MCF 10A (cell line): ENCODE measurements at regions not wholly inside any gene's neighbourhood (a gene's known extent, or its start where the extent isn't known, plus 50 kb on each side); places are given as distances from the start of the nearest gene placed in this dataset.

Experiments used
- BruUV-seq: library from RNA; stranded (reverse); fragments of 400-500 nt; replicated peaks from 2 replicates; lab custom pipeline; 2021; lab: Mats Ljungman, UMichigan
- CTCF ChIA-PET: fragments of 300-600 bp; sonication (Branson Sonifier 250); formaldehyde crosslinking; extraction: SDS; loops from one replicate; lab custom pipeline; 2021; ENCODE audit warnings: antibody characterized with exemption, inconsistent platforms; lab: Yijun Ruan, JAX
- POLR2A ChIA-PET: fragments of 300-600, 350-650 bp; sonication (Branson Sonifier 250); formaldehyde crosslinking; extraction: SDS; loops from one replicate; lab custom pipeline; 2020; ENCODE audit warnings: antibody characterized with exemption, inconsistent platforms; lab: Yijun Ruan, JAX
- DNase-seq: peaks from one replicate; pipeline ENCODE4 v3.0.0-alpha.2; 2018; ENCODE audit not compliant: unreplicated experiment
- H3K27ac Mint-ChIP-seq: one replicate; pipeline ENCODE4 v1.8.0; 2022; ENCODE audit warnings: mild to moderate bottlenecking, low read depth, mixed read lengths; ENCODE audit not compliant: unreplicated experiment
- H3K27me3 Mint-ChIP-seq: one replicate; pipeline ENCODE4 v1.8.0; 2022; ENCODE audit warnings: mixed read lengths; ENCODE audit not compliant: insufficient read depth, unreplicated experiment
- H3K36me3 Mint-ChIP-seq: one replicate; pipeline ENCODE4 v1.8.0; 2022; ENCODE audit warnings: mild to moderate bottlenecking, moderate library complexity, mixed read lengths; ENCODE audit not compliant: insufficient read depth, unreplicated experiment
- H3K4me1 Mint-ChIP-seq: one replicate; pipeline ENCODE4 v1.8.0; 2022; ENCODE audit warnings: mixed read lengths; ENCODE audit not compliant: insufficient read depth, unreplicated experiment
- H3K4me3 Mint-ChIP-seq: one replicate; pipeline ENCODE4 v1.8.0; 2022; ENCODE audit warnings: mild to moderate bottlenecking, moderate library complexity, mixed read lengths; ENCODE audit not compliant: unreplicated experiment
- H3K9me3 Mint-ChIP-seq: one replicate; pipeline ENCODE4 v1.8.0; 2022; ENCODE audit warnings: mixed read lengths; ENCODE audit not compliant: unreplicated experiment
- intact Hi-C: fragments of 100-400 bp; cut with micrococcal nuclease; formaldehyde crosslinking; loops from 2 replicates; pipeline ENCODE4 v1.14.1; 2022
- TF ChIP-seq, protein P1 (sequence below): fragments of 200-600 bp; IDR thresholded peaks from one replicate; pipeline ENCODE4 v1.8.0; 2022; ENCODE audit warnings: antibody characterized with exemption, mild to moderate bottlenecking; ENCODE audit not compliant: unreplicated experiment

DNA sequence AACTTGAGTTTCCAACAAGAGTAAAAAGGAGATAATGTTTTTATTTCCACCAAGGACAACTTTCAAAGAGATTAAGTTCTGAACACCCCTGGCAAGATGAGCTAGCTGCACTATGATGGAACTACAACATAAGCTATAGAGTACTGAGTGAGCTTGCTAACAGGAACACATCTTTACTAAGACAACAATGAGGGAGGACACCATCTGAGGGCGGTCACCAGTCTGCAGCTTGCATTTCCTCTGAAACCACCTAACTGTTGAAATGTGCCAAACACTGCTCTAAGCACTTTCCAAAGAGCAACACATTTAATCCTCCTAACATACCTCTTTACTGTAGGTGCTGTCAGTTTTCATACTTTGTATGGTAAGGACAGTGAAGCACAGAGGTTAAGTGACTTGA is 68.4 kb downstream of the TCF20 start:
- ChIA-PET CTCF (interaction anchor here (0.6 kb wide), 2 partner anchors 14 to 111 kb away, joined by 3 read pairs; partner anchors contain the start of gene NDUFA6), POLR2A (interaction anchor here (0.7 kb wide), 1 partner anchor 8 kb away, joined by 3 read pairs; no protein-coding TSS in a partner anchor)
- peaks cover 33% of the 10 kb centered on the region for H3K36me3 Mint-ChIP-seq
- intact Hi-C loops = no loop called here
- no TSS peak for BruUV-seq
- TF ChIP-seq, protein P1, sequence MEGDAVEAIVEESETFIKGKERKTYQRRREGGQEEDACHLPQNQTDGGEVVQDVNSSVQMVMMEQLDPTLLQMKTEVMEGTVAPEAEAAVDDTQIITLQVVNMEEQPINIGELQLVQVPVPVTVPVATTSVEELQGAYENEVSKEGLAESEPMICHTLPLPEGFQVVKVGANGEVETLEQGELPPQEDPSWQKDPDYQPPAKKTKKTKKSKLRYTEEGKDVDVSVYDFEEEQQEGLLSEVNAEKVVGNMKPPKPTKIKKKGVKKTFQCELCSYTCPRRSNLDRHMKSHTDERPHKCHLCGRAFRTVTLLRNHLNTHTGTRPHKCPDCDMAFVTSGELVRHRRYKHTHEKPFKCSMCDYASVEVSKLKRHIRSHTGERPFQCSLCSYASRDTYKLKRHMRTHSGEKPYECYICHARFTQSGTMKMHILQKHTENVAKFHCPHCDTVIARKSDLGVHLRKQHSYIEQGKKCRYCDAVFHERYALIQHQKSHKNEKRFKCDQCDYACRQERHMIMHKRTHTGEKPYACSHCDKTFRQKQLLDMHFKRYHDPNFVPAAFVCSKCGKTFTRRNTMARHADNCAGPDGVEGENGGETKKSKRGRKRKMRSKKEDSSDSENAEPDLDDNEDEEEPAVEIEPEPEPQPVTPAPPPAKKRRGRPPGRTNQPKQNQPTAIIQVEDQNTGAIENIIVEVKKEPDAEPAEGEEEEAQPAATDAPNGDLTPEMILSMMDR = no peak
- H3K27ac Mint-ChIP-seq = no peak overlapping the region
- H3K4me3 Mint-ChIP-seq = no peak overlapping the region
- peaks cover 6% of the 10 kb centered on the region for H3K4me1 Mint-ChIP-seq
- no peaks in the 10 kb centered on the region for H3K9me3 Mint-ChIP-seq
- no peak for DNase-seq
- no peaks in the 10 kb centered on the region for H3K27me3 Mint-ChIP-seq

DNA sequence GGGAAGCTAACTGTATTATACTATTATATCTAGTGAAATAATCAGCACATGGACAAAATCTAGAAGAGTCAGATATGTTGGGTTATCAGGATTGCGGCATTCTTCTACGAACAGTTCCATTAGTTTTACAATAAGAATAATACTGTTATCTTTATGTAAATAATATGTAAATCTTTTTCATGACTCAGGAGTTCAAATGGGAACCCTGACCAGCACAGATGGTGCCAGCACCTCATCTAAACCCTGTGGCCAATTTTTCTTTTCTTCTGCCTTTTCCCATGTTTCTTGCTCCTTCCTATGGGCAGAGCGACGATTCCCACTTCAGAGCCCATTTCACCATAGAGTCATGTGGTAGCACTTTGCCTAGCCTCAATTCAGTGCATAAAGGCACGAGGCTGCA is 68.4 kb upstream of the CYP2D6 start:
- POLR2A ChIA-PET = interaction anchor here (0.7 kb wide), 1 partner anchor 70 kb away, joined by 3 read pairs; no protein-coding TSS in a partner anchor
- BruUV-seq = no TSS peak
- TF ChIP-seq, protein P1 = no peak
- CTCF ChIA-PET = no interaction called here
- Mint-ChIP-seq H3K27me3 (no peaks in the 10 kb centered on the region), H3K4me1 (peaks cover 11% of the 10 kb centered on the region), H3K36me3 (peaks cover 29% of the 10 kb centered on the region), H3K27ac (no peak overlapping the region), H3K4me3 (no peak overlapping the region), H3K9me3 (no peaks in the 10 kb centered on the region)
- intact Hi-C loops = no loop called here
- no peak for DNase-seq

DNA sequence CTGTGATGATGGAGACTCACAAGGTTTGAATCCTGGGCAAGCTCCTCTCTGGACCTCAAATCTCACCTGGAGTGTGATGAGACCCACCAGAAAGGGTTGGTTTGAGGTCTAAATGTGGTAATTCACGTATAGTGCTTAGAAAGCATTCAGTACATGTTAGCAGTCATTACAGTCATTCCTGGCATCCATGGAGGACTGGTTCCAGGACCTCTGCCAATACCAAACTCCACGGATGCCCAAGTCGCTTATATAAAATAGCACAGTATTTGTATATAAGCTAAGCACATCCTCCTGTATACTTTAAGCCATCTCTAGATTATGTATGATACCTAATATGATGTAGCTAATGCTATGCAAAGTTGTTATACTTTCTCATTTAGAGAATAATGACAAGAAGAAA is 67.6 kb upstream of the CYP2D6 start:
- POLR2A ChIA-PET = interaction anchor here (0.7 kb wide), 1 partner anchor 71 kb away, joined by 3 read pairs; no protein-coding TSS in a partner anchor
- intact Hi-C loops = no loop called here
- TF ChIP-seq, protein P1 = no peak
- DNase-seq = no peak
- Mint-ChIP-seq H3K27ac (no peak overlapping the region), H3K9me3 (no peaks in the 10 kb centered on the region), H3K4me3 (no peak overlapping the region), H3K4me1 (peaks cover 13% of the 10 kb centered on the region), H3K36me3 (peaks cover 26% of the 10 kb centered on the region), H3K27me3 (no peaks in the 10 kb centered on the region)
- no TSS peak for BruUV-seq
- CTCF ChIA-PET = interaction anchor here (0.7 kb wide), 1 partner anchor 10 kb away, joined by 3 read pairs; no protein-coding TSS in a partner anchor

DNA sequence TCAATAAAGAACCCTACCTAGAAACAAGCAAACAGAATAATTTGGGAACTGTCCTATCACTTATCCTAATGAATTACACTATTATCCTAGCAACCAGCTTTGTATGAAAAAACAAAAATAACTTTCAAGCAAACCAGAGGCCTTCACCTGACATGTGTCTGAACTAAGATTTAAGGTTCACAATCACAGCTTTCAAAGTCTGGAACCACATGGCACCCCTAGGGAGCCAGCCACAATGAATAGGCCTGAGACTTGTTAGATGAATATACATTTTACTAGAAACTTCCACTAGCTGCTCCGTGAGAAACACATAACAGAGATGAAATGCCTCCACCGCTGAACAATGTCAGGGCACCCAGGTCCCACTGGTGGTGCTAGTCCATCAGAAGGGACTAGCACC is 65.8 kb upstream of the CYP2D6 start:
- Mint-ChIP-seq H3K4me3 (no peak overlapping the region), H3K27me3 (no peaks in the 10 kb centered on the region), H3K36me3 (peaks cover 11% of the 10 kb centered on the region), H3K9me3 (no peaks in the 10 kb centered on the region), H3K27ac (no peak overlapping the region), H3K4me1 (peaks cover 14% of the 10 kb centered on the region)
- CTCF ChIA-PET = no interaction called here
- DNase-seq = no peak
- TF ChIP-seq, protein P1 = no peak
- BruUV-seq = no TSS peak
- POLR2A ChIA-PET = no interaction called here
- intact Hi-C loops = no loop called here
